Neutrophil (primary cell): ENCODE measurements at regions not wholly inside any gene's neighbourhood (a gene's known extent, or its start where the extent isn't known, plus 50 kb on each side); places are given as distances from the start of the nearest gene placed in this dataset.
A peak's percentile ranks its signal among the peaks of the same experiment; 100 is the strongest.
"Not testable (repeated sequence)": the region's sequence is repeated elsewhere in the genome, so short reads cannot be mapped to it uniquely, and the experiment has no call there.

Source experiments
- H3K27ac ChIP-seq: fragments of 200-600 bp; sonication (generic); 2 replicates; pipeline ENCODE4 v1.5.1; 2016; ENCODE audit warnings: mild to moderate bottlenecking, moderate library complexity
- H3K27me3 ChIP-seq: fragments of 200-600 bp; sonication (generic); 2 replicates; pipeline ENCODE4 v1.6.0; 2016; ENCODE audit warnings: mild to moderate bottlenecking
- H3K36me3 ChIP-seq: fragments of 200-600 bp; sonication (generic); 2 replicates; pipeline ENCODE4 v1.5.1; 2017
- H3K4me1 ChIP-seq, 2 experiments: fragments of 200-600 bp in 1 of 2; sonication (generic) in 1 of 2; 1 replicate in 1 of 2; 2 replicates in 1 of 2; pipeline versions ENCODE4 v1.5.1 to v1.6.1; 2013 to 2016; ENCODE audit warnings: low read depth in 1 of 2, low read length in 1 of 2, mild to moderate bottlenecking in 1 of 2, moderate library complexity in 1 of 2; ENCODE audit not compliant: control insufficient read depth in 1 of 2, insufficient read depth in 1 of 2
- H3K4me3 ChIP-seq, 2 experiments: fragments of 200-600 bp in 1 of 2; sonication (generic) in 1 of 2; 1 replicate in 1 of 2; 2 replicates in 1 of 2; pipeline ENCODE4 v1.5.1; 2013 to 2016; ENCODE audit warnings: low read depth in 1 of 2, low read length in 1 of 2, mild to moderate bottlenecking in 1 of 2, moderate library complexity in 1 of 2
- H3K9me3 ChIP-seq: fragments of 200-600 bp; sonication (generic); 2 replicates; pipeline ENCODE4 v1.5.1; 2016
- TF ChIP-seq, protein P1 (sequence below): fragments of 200-600 bp; sonication (generic); IDR thresholded peaks from 2 replicates; pipeline ENCODE4 v1.5.1; 2016; ENCODE audit warnings: antibody characterized with exemption

- Histone ChIP-seq H3K27me3 (no peaks in the 10 kb centered on the region), H3K27ac (no peak overlapping the region), H3K9me3 (no peaks in the 10 kb centered on the region), H3K4me1 (no peaks in the 10 kb centered on the region), H3K4me3 (no peak overlapping the region), H3K36me3 (no peaks in the 10 kb centered on the region)
- TF ChIP-seq, protein P1, sequence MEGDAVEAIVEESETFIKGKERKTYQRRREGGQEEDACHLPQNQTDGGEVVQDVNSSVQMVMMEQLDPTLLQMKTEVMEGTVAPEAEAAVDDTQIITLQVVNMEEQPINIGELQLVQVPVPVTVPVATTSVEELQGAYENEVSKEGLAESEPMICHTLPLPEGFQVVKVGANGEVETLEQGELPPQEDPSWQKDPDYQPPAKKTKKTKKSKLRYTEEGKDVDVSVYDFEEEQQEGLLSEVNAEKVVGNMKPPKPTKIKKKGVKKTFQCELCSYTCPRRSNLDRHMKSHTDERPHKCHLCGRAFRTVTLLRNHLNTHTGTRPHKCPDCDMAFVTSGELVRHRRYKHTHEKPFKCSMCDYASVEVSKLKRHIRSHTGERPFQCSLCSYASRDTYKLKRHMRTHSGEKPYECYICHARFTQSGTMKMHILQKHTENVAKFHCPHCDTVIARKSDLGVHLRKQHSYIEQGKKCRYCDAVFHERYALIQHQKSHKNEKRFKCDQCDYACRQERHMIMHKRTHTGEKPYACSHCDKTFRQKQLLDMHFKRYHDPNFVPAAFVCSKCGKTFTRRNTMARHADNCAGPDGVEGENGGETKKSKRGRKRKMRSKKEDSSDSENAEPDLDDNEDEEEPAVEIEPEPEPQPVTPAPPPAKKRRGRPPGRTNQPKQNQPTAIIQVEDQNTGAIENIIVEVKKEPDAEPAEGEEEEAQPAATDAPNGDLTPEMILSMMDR, result no peak
These were observed 212.4 kb downstream of the RPIA start for GRCh38 chr2:88903749-88904353.

- no peaks in the 10 kb centered on the region for H3K27me3 ChIP-seq
- TF ChIP-seq, protein P1, result no peak
These were observed 221.8 kb downstream of the RPIA start for GRCh38 chr2:88913280-88913679.

DNA sequence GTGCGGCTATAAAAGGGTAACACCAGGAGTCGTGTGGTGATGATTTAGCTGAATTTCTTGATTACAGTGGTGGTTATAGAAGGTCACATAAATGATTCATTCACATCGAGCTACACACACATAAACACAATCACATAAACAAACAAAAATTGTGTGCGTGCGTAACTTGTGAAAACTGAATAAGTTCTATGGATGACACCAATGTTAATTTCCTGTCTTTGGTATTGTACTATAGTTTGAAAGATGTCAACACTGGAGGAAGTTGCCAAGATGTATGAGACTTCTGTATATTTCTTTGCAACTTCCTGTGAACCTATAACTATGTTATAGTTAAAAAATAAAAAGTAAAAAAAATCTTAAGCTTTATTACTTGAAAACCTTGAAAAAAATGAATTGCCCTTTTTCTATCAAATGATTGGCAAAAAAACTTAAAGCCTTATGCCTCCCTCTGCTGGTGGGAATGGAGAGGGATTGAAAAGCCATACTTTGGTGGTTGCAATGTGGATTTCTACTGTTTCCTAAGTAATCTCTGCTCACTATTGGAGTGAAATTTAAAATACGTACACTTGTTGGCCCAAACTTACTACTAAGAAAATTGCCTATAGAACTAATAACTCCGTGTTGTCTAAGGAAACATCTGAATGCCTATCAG, 227.7 kb downstream of the RPIA start:
- TF ChIP-seq, protein P1, result no peak
- no peaks in the 10 kb centered on the region for H3K27me3 ChIP-seq
- no peak overlapping the region for H3K4me3 ChIP-seq
- H3K9me3 ChIP-seq, result no peaks in the 10 kb centered on the region
- H3K4me1 ChIP-seq, result peaks cover 5 to 23% of the 10 kb centered on the region in 2 experiments
- peak overlapping the region; percentile 22 for H3K27ac ChIP-seq
- H3K36me3 ChIP-seq, result no peaks in the 10 kb centered on the region

More at GRCh38 chr2:88913280-88913679, 221.8 kb downstream of the RPIA start:
- H3K36me3 ChIP-seq, result no peaks in the 10 kb centered on the region
- H3K4me3 ChIP-seq, result no peak overlapping the region
- H3K4me1 ChIP-seq, result peaks cover 0 to 10% of the 10 kb centered on the region in 2 experiments
- H3K9me3 ChIP-seq, result no peaks in the 10 kb centered on the region
- no peak overlapping the region for H3K27ac ChIP-seq

GRCh38 chr2:88920399-88920798, 228.9 kb downstream of the RPIA start:
- H3K4me3 ChIP-seq, H3K27me3 ChIP-seq, H3K36me3 ChIP-seq, H3K27ac ChIP-seq, H3K9me3 ChIP-seq: not testable (repeated sequence)
- H3K4me1 ChIP-seq, result peaks cover 5 to 17% of the 10 kb centered on the region in 2 experiments

DNA sequence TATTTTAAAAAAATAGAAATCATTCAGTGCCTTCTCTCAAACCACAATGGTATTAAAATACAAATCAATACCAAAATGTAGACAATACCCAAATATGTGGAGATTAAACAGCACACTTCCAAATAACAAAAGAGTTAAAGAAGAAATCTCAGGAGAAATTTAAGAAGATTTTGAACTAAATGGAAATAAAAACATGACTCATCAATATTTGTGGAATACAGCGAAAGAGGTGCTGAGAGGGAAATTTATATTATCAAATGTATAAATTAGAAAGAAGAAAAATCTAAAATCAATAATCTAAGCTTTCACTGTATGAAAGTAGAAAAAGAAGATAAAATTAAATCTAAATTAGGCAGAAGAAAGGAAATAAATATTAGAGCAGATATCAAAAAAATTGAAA, 233.1 kb downstream of the RPIA start:
- TF ChIP-seq, protein P1, result no peak
- H3K36me3 ChIP-seq, result no peaks in the 10 kb centered on the region
- no peak overlapping the region for H3K27ac ChIP-seq
- no peaks in the 10 kb centered on the region for H3K9me3 ChIP-seq
- H3K4me3 ChIP-seq, result no peak overlapping the region
- peaks cover 0 to 3% of the 10 kb centered on the region in 2 experiments for H3K4me1 ChIP-seq
- peaks cover 4% of the 10 kb centered on the region for H3K27me3 ChIP-seq

- H3K4me3 ChIP-seq, result no peak overlapping the region
- H3K27me3 ChIP-seq, result peaks cover 4% of the 10 kb centered on the region
- TF ChIP-seq, protein P1, result no peak
- no peaks in the 10 kb centered on the region for H3K36me3 ChIP-seq
- H3K9me3 ChIP-seq, result no peaks in the 10 kb centered on the region
- H3K4me1 ChIP-seq, result no peaks in the 10 kb centered on the region
- H3K27ac ChIP-seq, result no peak overlapping the region
These were observed 234.4 kb downstream of the RPIA start for GRCh38 chr2:88925770-88926462.
